Amniotic stem cell (primary cell): ENCODE measurements at regions not wholly inside any gene's neighbourhood (a gene's known extent, or its start where the extent isn't known, plus 50 kb on each side); places are given as distances from the start of the nearest gene placed in this dataset.
"Not testable (repeated sequence)": the region's sequence is repeated elsewhere in the genome, so short reads cannot be mapped to it uniquely, and the experiment has no call there.

Experiments
- DNase-seq: peaks from one replicate; lab custom pipeline; 2025; lab: John Stamatoyannopoulos, UW

GRCh38 chr3:88000853-88001252, 58.0 kb downstream of the CGGBP1 start:
- DNase-seq = no peak

GRCh38 chr3:87997966-87998365, 60.8 kb downstream of the CGGBP1 start:
- no peak for DNase-seq

- no peak for DNase-seq
Observed at GRCh38 chr3:87997298-87997697, 61.5 kb downstream of the CGGBP1 start.

GRCh38 chr3:87996882-87997281, 61.9 kb downstream of the CGGBP1 start:
- no peak for DNase-seq

- no peak for DNase-seq
Observed at GRCh38 chr3:87993566-87993965, 65.2 kb downstream of the CGGBP1 start.

- DNase-seq = no peak
Observed at GRCh38 chr3:87987952-87988351, 70.9 kb downstream of the CGGBP1 start.

GRCh38 chr3:87982421-87982820, 76.4 kb downstream of the CGGBP1 start:
- no peak for DNase-seq

GRCh38 chr3:87979527-87979926, 79.3 kb downstream of the CGGBP1 start:
- DNase-seq = no peak

GRCh38 chr3:87977765-87978164, 81.0 kb downstream of the CGGBP1 start:
- DNase-seq = no peak

- DNase-seq = no peak
Observed at GRCh38 chr3:87975716-87976115, 83.1 kb downstream of the CGGBP1 start.

GRCh38 chr3:87973906-87974305, 84.9 kb downstream of the CGGBP1 start:
- no peak for DNase-seq

- DNase-seq = no peak
Observed at GRCh38 chr3:87969620-87970019, 89.2 kb downstream of the CGGBP1 start.

GRCh38 chr3:87968668-87969067, 90.1 kb downstream of the CGGBP1 start:
- no peak for DNase-seq

- no peak for DNase-seq
Observed at GRCh38 chr3:87958289-87958688, 100.5 kb downstream of the CGGBP1 start.

GRCh38 chr3:87957575-87957974, 101.2 kb downstream of the CGGBP1 start:
- DNase-seq = no peak

- DNase-seq = no peak
Observed at GRCh38 chr3:87949879-87950208, 109.0 kb downstream of the CGGBP1 start.

- no peak for DNase-seq
Observed at GRCh38 chr3:87949189-87949878, 109.5 kb downstream of the CGGBP1 start.

- not testable (repeated sequence) for DNase-seq
Observed at GRCh38 chr3:87946007-87946406, 112.8 kb downstream of the CGGBP1 start.

GRCh38 chr3:87942256-87942655, 116.5 kb downstream of the CGGBP1 start:
- DNase-seq = not testable (repeated sequence)

- DNase-seq = no peak
Observed at GRCh38 chr3:87924485-87924884, 134.3 kb downstream of the CGGBP1 start.

- DNase-seq = no peak
Observed at GRCh38 chr3:87920549-87920948, 138.3 kb downstream of the CGGBP1 start.

GRCh38 chr3:87901141-87901540, 157.7 kb downstream of the CGGBP1 start:
- no peak for DNase-seq

- DNase-seq = no peak
Observed at GRCh38 chr3:87900061-87900460, 158.7 kb downstream of the CGGBP1 start.

GRCh38 chr3:87898971-87899370, 159.8 kb downstream of the CGGBP1 start:
- DNase-seq = no peak

GRCh38 chr3:87895983-87896382, 162.8 kb downstream of the CGGBP1 start:
- no peak for DNase-seq
